ENCODE measurements at regions not wholly inside any gene's neighbourhood (a gene's known extent, or its start where the extent isn't known, plus 50 kb on each side); places are given as distances from the start of the nearest gene placed in this dataset.
A peak's percentile ranks its signal among the peaks of the same experiment; 100 is the strongest.

GRCh38 chr5:2298781-2299180, 416.1 kb upstream of the IRX4 start:
- WGBS, 2 experiments (ENCODE audit: extremely low coverage in 1 of 2, insufficient coverage in 1 of 2, insufficient read length in 1 of 2, insufficient replicate concordance in 2 of 2, low coverage in 1 of 2, low lambda C conversion rate in 2 of 2, missing lambda C conversion rate in 1 of 2) = 89% methylated on average over 3 of the region's 3 CpGs; no CpG with 5 or more reads in 1 of the 2 experiments
- FAIRE-seq = no peak
- Histone ChIP-seq H3K9ac (replicated peaks in 1 of 4; ENCODE audit: extremely low read depth in 1 of 4, low read depth in 3 of 4, low read length in 3 of 4) (no peak overlapping the region), H4K5ac (ENCODE audit: insufficient read length, low read depth, low read length) (no peak overlapping the region), H3K4ac (replicated peaks; ENCODE audit: insufficient read length, low read depth, low read length) (no peak overlapping the region), H4K20me1 (replicated peaks in 1 of 2; ENCODE audit: control insufficient read depth in 1 of 2, insufficient read depth in 2 of 2, low read length in 2 of 2) (no peaks in the 10 kb centered on the region), H2AK5ac (ENCODE audit: low read depth, low read length) (no peak overlapping the region), H3K56ac (replicated peaks; ENCODE audit: insufficient read length, low read depth, low read length) (no peak overlapping the region), H3K79me1 (ENCODE audit: low read depth, low read length) (no peaks in the 10 kb centered on the region; the same call in 1 of the 2 replicates), H3K27ac (ENCODE audit: low read depth, low read length) (no peak overlapping the region), H2BK120ac (replicated peaks; ENCODE audit: low read depth, low read length) (no peak overlapping the region), H2BK15ac (ENCODE audit: low read length) (0 out of 2 replicates have a peak overlapping the region, but pooled peaks have one; percentile 61), H3K36me3 (ENCODE audit: control insufficient read depth in 2 of 4, insufficient read depth in 4 of 4, low read length in 3 of 4) (no peaks in the 10 kb centered on the region), H3K9me3 (ENCODE audit: insufficient read depth in 2 of 2, low read depth in 1 of 2, low read length in 1 of 2) (no peaks in the 10 kb centered on the region), H4K8ac (ENCODE audit: extremely low read depth, insufficient read depth, low read length) (no peak overlapping the region), H3K27me3 (replicated peaks in 1 of 4; ENCODE audit: control insufficient read depth in 3 of 4, extremely low read depth in 1 of 4, insufficient read depth in 3 of 4, low read length in 3 of 4) (no peaks in the 10 kb centered on the region), H3K18ac (ENCODE audit: extremely low read depth, low read length) (no peak overlapping the region), H3K23ac (ENCODE audit: insufficient read length) (no peak overlapping the region), H3K23me2 (ENCODE audit: low read depth, low read length) (no peaks in the 10 kb centered on the region), H2AFZ (ENCODE audit: low read length) (no peak overlapping the region), H3K14ac (ENCODE audit: insufficient read length) (no peak overlapping the region), H2BK5ac (ENCODE audit: low read depth, low read length) (no peak overlapping the region), H3K79me2 (ENCODE audit: control insufficient read depth in 1 of 2, insufficient read depth in 2 of 2, low read length in 2 of 2) (no peaks in the 10 kb centered on the region), H2BK12ac (ENCODE audit: low read depth, low read length) (no peak overlapping the region), H3K4me1 (replicated peaks in 1 of 4; ENCODE audit: control insufficient read depth in 3 of 4, insufficient read depth in 4 of 4, low read length in 3 of 4) (peaks cover 1 to 11% (median 2%) of the 10 kb centered on the region in 4 experiments; a peak in 5 of 7 replicates), H2BK20ac (ENCODE audit: low read length) (no peak overlapping the region), H4K91ac (replicated peaks; ENCODE audit: insufficient read length, low read length) (no peak overlapping the region), H3K4me3 (ENCODE audit: extremely low read depth in 1 of 4, insufficient read depth in 2 of 4, low read depth in 3 of 4, low read length in 4 of 4) (no peak overlapping the region), H3K4me2 (ENCODE audit: insufficient read depth in 1 of 2, low read depth in 2 of 2, low read length in 2 of 2) (no peak overlapping the region)
- CTCF ChIA-PET (ENCODE audit: partially characterized antibody) = interaction anchor here (0.9 kb wide), 1 partner anchor 46 kb away, joined by 3 read pairs; no protein-coding TSS in a partner anchor
- POLR2A ChIA-PET (ENCODE audit: partially characterized antibody) = no interaction called here
- no peak for DNase-seq (ENCODE audit: low read depth in 1 of 2, low spot score in 2 of 2)
- no peak for TF ChIP-seq GABPA (IDR thresholded peaks at IDR 0.05; ENCODE audit: borderline replicate concordance, insufficient read depth, low read length)
- no peak for TF ChIP-seq CHD2 (IDR thresholded peaks at IDR 0.05; ENCODE audit: low read length)
- no peak for TF ChIP-seq USF2 (IDR thresholded peaks at IDR 0.05; ENCODE audit: low read length)
- TF ChIP-seq RFX5 (IDR thresholded peaks at IDR 0.05; ENCODE audit: borderline replicate concordance, low read depth, low read length) = no peak
- TF ChIP-seq JUN (IDR thresholded peaks at IDR 0.05; ENCODE audit: low read depth, low read length) = no peak
- TF ChIP-seq EGR1 (IDR thresholded peaks at IDR 0.05; ENCODE audit: borderline replicate concordance, low read depth, low read length) = no peak
- TF ChIP-seq TEAD4 (IDR thresholded peaks at IDR 0.05; ENCODE audit: low read depth, low read length) = no peak
- TF ChIP-seq SRF (IDR thresholded peaks at IDR 0.05; ENCODE audit: low read depth, low read length) = no peak
- TF ChIP-seq POU5F1 (IDR thresholded peaks at IDR 0.05; ENCODE audit: low read depth, low read length) = no peak
- no peak for TF ChIP-seq FOSL1 (IDR thresholded peaks at IDR 0.05; ENCODE audit: insufficient read depth, low read depth, low read length)
- no peak for TF ChIP-seq ZNF274 (IDR thresholded peaks at IDR 0.05; ENCODE audit: borderline replicate concordance, extremely low read depth, low read length)
- no peak for TF ChIP-seq YY1 (IDR thresholded peaks at IDR 0.05; ENCODE audit: low read depth, low read length)
- TF ChIP-seq RBBP5 (IDR thresholded peaks at IDR 0.05; ENCODE audit: borderline replicate concordance, low read depth, low read length) = no peak
- TF ChIP-seq SUZ12 (IDR thresholded peaks at IDR 0.05; ENCODE audit: low read length) = no peak
- no peak for TF ChIP-seq TCF12 (IDR thresholded peaks at IDR 0.05; ENCODE audit: low read depth, low read length)

All from H1 (cell line).